SU-DHL-6 (cell line): ENCODE measurements at regions not wholly inside any gene's neighbourhood (a gene's known extent, or its start where the extent isn't known, plus 50 kb on each side); places are given as distances from the start of the nearest gene placed in this dataset.

Source experiments
- EZH2phosphoT487 ChIP-seq: fragments of 200-600 bp; sonication (generic), shearing (Covaris generic); conservative IDR thresholded peaks from 2 replicates; pipeline ENCODE4 v1.6.1; 2018; ENCODE audit warnings: mild to moderate bottlenecking, antibody characterized with exemption, low read length, moderate library complexity, mixed read lengths
- TF ChIP-seq, protein P1 (sequence below): fragments of 200-600 bp; sonication (generic); IDR thresholded peaks from one replicate; pipeline ENCODE4 v1.5.1; 2017; ENCODE audit warnings: antibody characterized with exemption, mild to moderate bottlenecking, low read length, moderate library complexity; ENCODE audit not compliant: insufficient read depth, poor library complexity, severe bottlenecking

DNA sequence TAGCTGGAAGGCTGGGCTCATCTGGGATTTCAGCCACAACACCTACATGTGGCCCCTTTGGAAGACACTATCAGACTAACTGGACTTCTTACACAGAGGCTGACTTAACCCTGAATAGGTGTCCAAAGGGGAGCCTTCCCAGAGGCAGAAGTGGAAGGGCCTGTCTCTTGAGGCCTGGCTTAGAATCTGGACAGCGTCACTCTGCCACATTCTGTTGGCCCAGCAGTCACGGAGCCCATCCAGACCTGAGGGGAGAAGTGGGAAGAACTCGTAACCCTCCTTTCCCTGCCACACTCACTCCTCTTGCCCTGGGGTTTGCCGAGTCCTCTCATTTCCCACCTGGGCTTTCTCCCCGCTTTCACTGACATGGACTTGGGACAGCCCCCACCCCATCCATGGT, 170.5 kb downstream of the C16orf95 start:
- TF ChIP-seq, protein P1, sequence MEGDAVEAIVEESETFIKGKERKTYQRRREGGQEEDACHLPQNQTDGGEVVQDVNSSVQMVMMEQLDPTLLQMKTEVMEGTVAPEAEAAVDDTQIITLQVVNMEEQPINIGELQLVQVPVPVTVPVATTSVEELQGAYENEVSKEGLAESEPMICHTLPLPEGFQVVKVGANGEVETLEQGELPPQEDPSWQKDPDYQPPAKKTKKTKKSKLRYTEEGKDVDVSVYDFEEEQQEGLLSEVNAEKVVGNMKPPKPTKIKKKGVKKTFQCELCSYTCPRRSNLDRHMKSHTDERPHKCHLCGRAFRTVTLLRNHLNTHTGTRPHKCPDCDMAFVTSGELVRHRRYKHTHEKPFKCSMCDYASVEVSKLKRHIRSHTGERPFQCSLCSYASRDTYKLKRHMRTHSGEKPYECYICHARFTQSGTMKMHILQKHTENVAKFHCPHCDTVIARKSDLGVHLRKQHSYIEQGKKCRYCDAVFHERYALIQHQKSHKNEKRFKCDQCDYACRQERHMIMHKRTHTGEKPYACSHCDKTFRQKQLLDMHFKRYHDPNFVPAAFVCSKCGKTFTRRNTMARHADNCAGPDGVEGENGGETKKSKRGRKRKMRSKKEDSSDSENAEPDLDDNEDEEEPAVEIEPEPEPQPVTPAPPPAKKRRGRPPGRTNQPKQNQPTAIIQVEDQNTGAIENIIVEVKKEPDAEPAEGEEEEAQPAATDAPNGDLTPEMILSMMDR = no peak
- TF ChIP-seq EZH2phosphoT487 = no peak
